Psoas muscle (tissue), 7 donors: ENCODE measurements at regions not wholly inside any gene's neighbourhood (a gene's known extent, or its start where the extent isn't known, plus 50 kb on each side); places are given as distances from the start of the nearest gene placed in this dataset.
"Not testable (repeated sequence)": the region's sequence is repeated elsewhere in the genome, so short reads cannot be mapped to it uniquely, and the experiment has no call there.

ENCODE experiments used
- ATAC-seq, 4 donors: fragments of 200-7000 bp; cut with Tn5 transposase; one replicate each; pipeline ENCODE4 v1.9.1; 2020; ENCODE audit warnings: moderate library complexity in 3 of 4, mild to moderate bottlenecking in 2 of 4
- DNase-seq, 2 donors: peaks; one replicate each; pipeline ENCODE4 v3.0.0-alpha.2; 2020
- H3K27ac ChIP-seq: fragments of 200-600 bp; one replicate; pipeline ENCODE4 v1.8.0; 2022
- H3K27me3 ChIP-seq, 3 donors: fragments of 200-600 bp in 1 of 3; one replicate each; pipeline versions ENCODE4 v1.6.1 to v1.8.0; 2013 to 2022; ENCODE audit warnings: low read length in 2 of 3, mild to moderate bottlenecking in 2 of 3, moderate library complexity in 1 of 3; ENCODE audit not compliant: insufficient read depth in 3 of 3
- H3K36me3 ChIP-seq, 2 donors: fragments of 200-600 bp in 1 of 2; one replicate each; pipeline versions ENCODE4 v1.6.1 to v1.8.0; 2013 to 2022; ENCODE audit warnings: low read depth in 1 of 2, mild to moderate bottlenecking in 1 of 2, moderate library complexity in 1 of 2; ENCODE audit not compliant: insufficient read depth in 1 of 2
- H3K4me1 ChIP-seq: fragments of 200-600 bp; one replicate; pipeline ENCODE4 v1.8.0; 2022
- H3K4me3 ChIP-seq: fragments of 200-600 bp; one replicate; pipeline ENCODE4 v1.8.0; 2022; ENCODE audit warnings: mild to moderate bottlenecking
- H3K9me3 ChIP-seq: fragments of 200-600 bp; one replicate; pipeline ENCODE4 v1.8.0; 2022
- WGBS, 3 donors: extraction: QIAGEN DNeasy Blood & Tissue Kit; methylation state at CpG; one replicate each; pipeline versions ENCODE4 v1.1.6 to v1.1.7; 2013; 5-methylcytosine and 5-hydroxymethylcytosine counted together
- intact Hi-C, 2 donors: fragments of 100-400 bp; cut with DNase I; formaldehyde crosslinking; loops; one replicate each; pipeline versions ENCODE4 v1.11.0 to v1.14.2; 2022
- donor health status: healthy with polysubstance abuse.
- donor health status: DM: no; HTN: no; CAD: no; lungs with moderate emphysema.
- donor health status: Bipolar disorder and iron deficiency.
- donor health status: healthy.
- donor health status: DM: yes; HTN: yes; CAD: no.
- donor health status: DM: no; HTN: no; CAD: no.
- donor health status: DM: yes; HTN: yes; CAD: no.

DNA sequence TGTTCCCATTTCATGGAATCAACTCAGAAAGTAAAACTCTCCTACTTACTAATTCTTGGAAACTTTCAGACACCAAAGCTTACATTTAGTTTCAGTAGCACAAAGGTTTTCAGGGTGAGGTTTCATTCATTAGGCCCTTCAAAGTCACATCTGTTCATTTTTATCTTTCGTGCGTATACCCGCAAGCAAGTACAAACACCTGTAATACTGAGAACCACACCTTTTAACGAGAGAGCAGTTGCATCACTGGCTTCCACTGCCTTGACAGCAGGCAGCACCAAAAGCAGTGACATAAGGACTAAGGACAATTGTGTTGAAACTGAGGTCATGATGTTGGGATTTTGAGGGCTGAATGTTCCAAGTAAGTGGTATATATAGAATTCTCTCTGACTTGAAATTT lies 60.5 kb downstream of the GOLGA6L22 start:
- DNase-seq, H3K9me3 ChIP-seq, H3K27me3 ChIP-seq, ATAC-seq, intact Hi-C loops, H3K36me3 ChIP-seq, H3K4me3 ChIP-seq, H3K27ac ChIP-seq, H3K4me1 ChIP-seq: not testable (repeated sequence)
- whole genome bisulfite sequencing, 3 donors, result no CpG with 5 or more reads among the region's 4 CpGs

DNA sequence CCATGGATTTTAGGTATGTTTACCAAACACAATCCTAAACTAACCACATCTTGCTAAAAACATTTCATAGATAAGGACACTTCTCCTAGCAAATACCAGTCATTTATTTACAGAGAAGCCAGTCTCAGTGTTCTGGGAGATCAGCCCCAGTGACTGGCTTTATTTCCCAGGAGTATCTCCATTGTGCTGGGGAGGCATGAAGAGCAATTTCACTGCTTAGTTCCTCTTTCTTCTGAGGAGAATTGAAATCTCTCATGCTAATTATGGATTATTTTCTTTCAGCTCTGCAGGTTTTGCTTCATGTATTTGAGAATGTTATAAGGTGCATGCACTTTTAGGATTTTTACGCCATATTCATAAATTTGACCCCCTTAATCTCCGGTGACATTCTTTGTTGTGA lies 67.8 kb downstream of the GOLGA6L22 start:
- H3K27me3 ChIP-seq, DNase-seq, H3K36me3 ChIP-seq, H3K9me3 ChIP-seq, ATAC-seq, H3K4me3 ChIP-seq, intact Hi-C loops, H3K4me1 ChIP-seq, H3K27ac ChIP-seq: not testable (repeated sequence)
- WGBS, 3 donors, result no CpG with 5 or more reads among the region's 2 CpGs

DNA sequence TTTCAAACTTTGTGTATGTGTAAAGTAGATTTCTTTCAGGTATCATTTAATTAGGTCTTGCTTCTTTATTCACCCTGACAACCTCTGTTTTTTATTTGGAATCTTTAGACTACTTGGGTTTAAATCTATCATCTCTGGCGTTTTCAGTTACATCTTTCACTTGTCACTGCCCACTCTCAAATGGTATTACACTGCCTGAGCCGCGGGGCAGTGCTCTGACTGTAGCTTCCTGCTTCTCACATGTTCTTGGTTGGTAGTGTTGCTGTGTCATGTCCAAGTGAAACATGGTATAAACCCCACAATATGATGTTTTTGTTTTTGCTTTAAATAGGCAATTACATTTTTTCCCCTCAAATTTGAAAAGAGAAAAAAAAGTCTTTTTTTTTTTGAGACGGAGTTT lies 68.3 kb downstream of the GOLGA6L22 start:
- H3K9me3 ChIP-seq, H3K4me1 ChIP-seq, H3K27ac ChIP-seq, H3K27me3 ChIP-seq, DNase-seq, H3K36me3 ChIP-seq, intact Hi-C loops, H3K4me3 ChIP-seq: not testable (repeated sequence)
- peak in 1 of 4 donors; percentile 62 for ATAC-seq
- WGBS, 3 donors, result 48 to 77% (median 65%) methylated on average over 2 of the region's 4 CpGs

DNA sequence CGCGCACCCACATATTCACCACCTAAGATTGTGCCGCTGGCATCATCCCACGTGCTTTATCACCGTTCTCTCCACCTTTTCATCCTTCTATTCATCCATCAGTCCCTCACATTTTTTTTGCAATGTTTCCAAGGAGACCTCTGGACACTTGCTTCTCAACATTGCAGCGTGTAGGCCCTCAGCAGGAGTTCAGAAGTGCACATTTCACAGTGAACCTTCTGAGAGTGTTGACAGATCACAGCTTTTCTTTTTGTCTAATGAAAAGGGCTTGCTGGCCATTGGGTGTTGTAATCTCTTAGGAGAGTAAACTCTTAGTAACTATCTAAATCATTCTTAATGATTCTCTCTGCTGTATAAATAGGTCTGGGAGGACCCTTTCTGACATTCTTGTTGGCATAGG lies 70.5 kb downstream of the GOLGA6L22 start:
- intact Hi-C loops, H3K36me3 ChIP-seq, H3K27me3 ChIP-seq, H3K4me3 ChIP-seq, DNase-seq, H3K27ac ChIP-seq, ATAC-seq, H3K4me1 ChIP-seq, H3K9me3 ChIP-seq: not testable (repeated sequence)
- no CpG with 5 or more reads among the region's 6 CpGs for WGBS, 3 donors

DNA sequence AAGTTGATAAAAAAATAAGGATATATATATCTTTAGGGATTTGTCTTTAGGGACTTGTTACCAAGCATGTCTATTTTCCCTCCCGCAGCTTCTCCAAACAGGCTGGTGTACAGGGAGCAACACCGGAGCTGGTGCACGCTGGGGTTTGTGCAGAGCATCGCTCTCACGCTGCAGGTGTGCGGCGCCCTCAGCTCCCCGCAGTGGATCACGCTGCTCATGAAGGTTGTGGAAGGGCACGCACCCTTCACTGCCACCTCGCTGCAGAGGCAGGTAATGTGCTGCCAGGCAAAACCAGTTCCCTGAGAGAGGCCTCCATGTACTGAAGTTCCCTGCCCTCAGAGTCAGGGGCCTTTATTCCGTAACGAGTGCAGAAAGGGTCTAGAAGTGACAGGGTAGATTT lies 101.0 kb downstream of the GOLGA6L22 start:
- H3K4me1 ChIP-seq, H3K9me3 ChIP-seq, H3K4me3 ChIP-seq, H3K27ac ChIP-seq, DNase-seq, intact Hi-C loops, ATAC-seq, H3K27me3 ChIP-seq: not testable (repeated sequence)
- WGBS, 3 donors, result 94 to 96% (median 96%) methylated on average over 8 to 11 of the region's 13 CpGs
- H3K36me3 ChIP-seq, result peaks cover 0 to 12% of the 10 kb centered on the region in 2 donors

DNA sequence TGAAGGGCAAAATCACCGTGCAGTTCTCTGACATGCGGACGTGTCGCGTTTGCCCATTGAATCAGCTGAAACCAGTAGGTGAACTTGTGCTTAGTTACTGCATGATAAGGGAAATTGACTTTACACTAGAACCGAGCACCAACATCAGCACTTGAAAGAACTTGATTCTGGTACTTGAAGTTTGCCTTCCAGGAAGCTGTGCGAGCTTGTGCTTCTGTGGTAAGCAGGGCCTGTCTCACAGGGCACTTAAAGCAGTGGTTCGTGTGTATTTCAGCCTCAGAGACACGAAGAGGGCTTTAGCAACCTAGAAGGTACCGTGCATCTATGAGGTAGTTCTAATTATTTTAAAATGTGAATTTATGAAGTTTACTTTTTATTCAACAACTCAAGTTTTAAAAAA lies 103.0 kb downstream of the GOLGA6L22 start:
- H3K4me3 ChIP-seq, intact Hi-C loops, ATAC-seq, H3K27me3 ChIP-seq, H3K4me1 ChIP-seq, H3K27ac ChIP-seq, H3K9me3 ChIP-seq, DNase-seq: not testable (repeated sequence)
- 92 to 97% (median 92%) methylated on average over 1 to 4 of the region's 10 CpGs for WGBS, 3 donors
- H3K36me3 ChIP-seq, result peaks cover 0 to 12% of the 10 kb centered on the region in 2 donors

DNA sequence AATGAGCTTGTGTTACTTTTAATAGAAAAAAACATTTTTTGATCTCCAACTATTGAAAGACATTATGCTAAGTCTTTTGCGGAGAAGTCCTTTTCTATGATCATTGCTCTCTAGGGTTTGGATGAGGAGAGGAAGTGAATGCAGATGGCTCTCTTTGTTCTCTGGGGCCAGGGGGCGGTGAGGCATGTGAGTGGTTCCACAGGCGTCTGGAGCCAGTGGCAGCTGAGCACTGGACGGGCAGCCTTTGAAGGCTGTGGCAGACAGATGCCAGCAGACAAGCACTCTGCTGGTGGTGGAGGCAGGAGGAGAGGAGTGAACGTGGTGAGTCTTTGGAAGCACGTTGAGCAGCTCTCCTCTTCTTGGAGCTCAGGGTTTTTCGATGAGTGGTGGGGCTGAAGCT lies 107.8 kb downstream of the GOLGA6L22 start:
- ATAC-seq, DNase-seq, H3K27ac ChIP-seq, H3K27me3 ChIP-seq, H3K4me1 ChIP-seq, H3K36me3 ChIP-seq, intact Hi-C loops, H3K4me3 ChIP-seq, H3K9me3 ChIP-seq: not testable (repeated sequence)
- WGBS, 3 donors, result no CpG with 5 or more reads among the region's 7 CpGs

DNA sequence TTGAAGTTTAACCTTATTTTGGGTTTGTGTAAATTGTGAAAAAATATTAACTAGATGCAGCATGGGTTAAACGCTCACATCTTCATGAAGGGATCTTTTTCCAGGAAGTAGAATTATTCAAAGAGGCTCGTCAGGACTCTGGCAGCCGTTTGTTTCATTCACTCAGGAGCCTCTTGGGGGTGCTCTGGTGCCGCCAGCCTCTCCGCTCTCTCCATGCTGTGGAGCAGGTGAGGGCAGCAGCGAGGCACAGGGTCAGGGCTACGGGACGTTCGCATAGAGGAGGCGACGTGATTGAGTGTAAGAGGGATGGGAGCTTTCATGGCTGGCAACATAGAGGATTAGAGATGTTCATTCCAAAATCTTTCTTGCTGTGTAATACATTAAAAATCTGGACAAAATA lies 110.8 kb downstream of the GOLGA6L22 start:
- H3K4me1 ChIP-seq, H3K27ac ChIP-seq, H3K4me3 ChIP-seq, H3K9me3 ChIP-seq, ATAC-seq, DNase-seq, intact Hi-C loops, H3K27me3 ChIP-seq: not testable (repeated sequence)
- H3K36me3 ChIP-seq, result peaks cover 0 to 12% of the 10 kb centered on the region in 2 donors
- WGBS, 3 donors, result 50% methylated on average over 2 of the region's 11 CpGs; no CpG with 5 or more reads in 2 of the 3 donors

DNA sequence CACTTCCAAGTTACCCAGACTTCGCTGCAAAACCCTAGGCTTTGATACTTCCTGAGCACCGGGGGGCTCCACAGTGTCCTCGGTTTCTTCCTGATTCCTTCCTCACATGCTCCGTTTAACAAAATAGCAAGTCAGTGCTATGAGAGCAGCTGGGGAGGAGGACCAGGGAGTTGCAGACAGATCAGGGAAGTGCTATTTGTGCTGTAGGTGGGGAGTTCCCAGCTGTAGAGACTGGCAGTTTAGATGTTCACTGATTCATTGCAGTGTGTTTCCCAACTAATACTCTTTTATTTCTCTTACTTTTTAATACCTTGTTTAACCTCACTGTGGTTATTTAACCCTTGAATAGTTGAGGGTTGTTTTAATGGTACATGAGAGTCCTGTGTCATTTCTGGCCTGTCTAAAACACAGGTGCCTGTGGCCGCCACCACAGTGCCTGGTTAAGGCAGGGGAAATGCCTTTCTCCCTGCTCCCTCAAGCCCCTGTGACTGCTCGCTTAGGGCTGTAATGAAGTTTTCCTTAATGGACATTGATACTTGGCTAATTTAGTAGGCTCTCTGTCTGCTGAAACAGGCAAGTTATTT lies 113.5 kb downstream of the GOLGA6L22 start:
- DNase-seq, H3K4me1 ChIP-seq, H3K27ac ChIP-seq, H3K4me3 ChIP-seq, H3K9me3 ChIP-seq, H3K27me3 ChIP-seq, ATAC-seq, intact Hi-C loops: not testable (repeated sequence)
- H3K36me3 ChIP-seq, result peaks cover 0 to 12% of the 10 kb centered on the region in 2 donors
- 79 to 97% (median 84%) methylated on average over 2 to 3 of the region's 6 CpGs for WGBS, 3 donors

DNA sequence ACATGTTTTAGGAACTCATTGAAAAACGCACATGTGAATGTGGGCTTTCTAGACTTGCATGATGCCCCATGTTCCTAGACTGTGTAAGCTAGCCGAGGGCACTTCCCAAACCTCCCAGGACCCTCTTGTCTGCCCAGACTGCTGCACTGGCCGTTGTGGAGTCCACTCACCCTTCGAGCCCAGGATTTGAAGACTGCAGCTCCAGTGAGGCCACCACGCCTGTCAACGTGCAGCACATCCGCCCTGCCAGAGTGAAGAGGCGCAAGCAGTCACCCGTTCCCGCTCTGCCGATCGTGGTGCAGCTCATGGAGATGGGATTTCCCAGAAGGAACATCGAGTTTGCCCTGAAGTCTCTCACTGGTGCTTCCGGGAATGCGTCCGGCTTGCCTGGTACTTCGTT lies 114.1 kb downstream of the GOLGA6L22 start:
- intact Hi-C loops, H3K9me3 ChIP-seq: not testable (repeated sequence)
- 87 to 94% (median 92%) methylated on average over 17 of the region's 17 CpGs for WGBS, 3 donors

DNA sequence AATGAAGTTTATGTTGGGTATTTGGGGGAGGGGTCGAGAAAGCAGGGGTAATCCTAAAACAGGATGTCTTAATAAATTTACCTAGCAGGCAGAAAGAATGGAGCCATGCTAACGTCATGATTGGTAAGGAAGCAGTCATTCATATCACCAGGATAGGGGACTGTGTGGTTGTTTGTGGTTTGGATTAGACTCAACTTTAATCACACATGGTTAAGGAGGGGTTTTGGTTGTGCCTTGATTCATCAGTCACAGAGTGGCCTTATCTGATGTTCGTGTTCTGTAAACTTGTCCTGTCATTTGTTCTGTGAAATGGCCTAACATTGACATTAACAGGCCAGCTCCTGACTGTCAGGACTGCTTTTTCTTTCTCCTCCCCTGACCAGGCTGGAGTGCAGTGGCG lies 119.1 kb downstream of the GOLGA6L22 start:
- DNase-seq, ATAC-seq, H3K4me1 ChIP-seq, H3K27ac ChIP-seq, H3K27me3 ChIP-seq, intact Hi-C loops, H3K9me3 ChIP-seq, H3K4me3 ChIP-seq: not testable (repeated sequence)
- H3K36me3 ChIP-seq, result peaks cover 0 to 12% of the 10 kb centered on the region in 2 donors
- 94 to 100% (median 100%) methylated on average over 1 of the region's 4 CpGs for WGBS, 3 donors

More for the DNA sequence above, 114.1 kb downstream of the GOLGA6L22 start:
- not testable (repeated sequence) for H3K4me3 ChIP-seq, H3K27ac ChIP-seq, H3K4me1 ChIP-seq, ATAC-seq, H3K27me3 ChIP-seq
- peaks cover 0 to 14% of the 10 kb centered on the region in 2 donors for H3K36me3 ChIP-seq
- peak in 1 of 2 donors; percentile 34 for DNase-seq

DNA sequence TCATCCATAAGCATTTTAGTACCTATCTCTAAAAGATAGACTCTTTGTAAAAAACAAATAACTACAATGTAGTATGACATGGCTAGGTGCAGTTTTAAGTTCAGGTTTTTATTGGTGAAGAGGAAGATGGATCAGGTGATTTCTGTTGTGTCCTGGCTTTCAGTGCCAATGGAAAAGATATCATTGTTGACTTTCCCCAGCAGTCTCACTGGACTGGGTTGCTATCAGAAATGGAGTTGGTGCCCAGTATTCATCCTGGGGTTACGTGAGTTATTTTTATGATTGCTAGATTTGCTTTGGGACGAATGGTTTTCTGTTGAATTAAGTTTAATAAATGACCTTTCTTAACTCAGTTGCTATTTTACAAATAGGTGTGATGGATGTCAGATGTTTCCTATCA lies 120.5 kb downstream of the GOLGA6L22 start:
- H3K4me1 ChIP-seq, H3K27me3 ChIP-seq, intact Hi-C loops, DNase-seq, H3K36me3 ChIP-seq, H3K4me3 ChIP-seq, ATAC-seq, H3K9me3 ChIP-seq, H3K27ac ChIP-seq: not testable (repeated sequence)
- no CpG with 5 or more reads among the region's 2 CpGs for WGBS, 3 donors
